Embryonic facial prominence (tissue), 1 donor: ENCODE measurements at regions not wholly inside any gene's neighbourhood (a gene's known extent, or its start where the extent isn't known, plus 50 kb on each side); places are given as distances from the start of the nearest gene placed in this dataset.
"Not testable (repeated sequence)": the region's sequence is repeated elsewhere in the genome, so short reads cannot be mapped to it uniquely, and the experiment has no call there.

Experiments
- DNase-seq: peaks from one replicate; pipeline ENCODE4 v3.0.0-alpha.2; 2016; ENCODE audit errors: extremely low spot score

DNA sequence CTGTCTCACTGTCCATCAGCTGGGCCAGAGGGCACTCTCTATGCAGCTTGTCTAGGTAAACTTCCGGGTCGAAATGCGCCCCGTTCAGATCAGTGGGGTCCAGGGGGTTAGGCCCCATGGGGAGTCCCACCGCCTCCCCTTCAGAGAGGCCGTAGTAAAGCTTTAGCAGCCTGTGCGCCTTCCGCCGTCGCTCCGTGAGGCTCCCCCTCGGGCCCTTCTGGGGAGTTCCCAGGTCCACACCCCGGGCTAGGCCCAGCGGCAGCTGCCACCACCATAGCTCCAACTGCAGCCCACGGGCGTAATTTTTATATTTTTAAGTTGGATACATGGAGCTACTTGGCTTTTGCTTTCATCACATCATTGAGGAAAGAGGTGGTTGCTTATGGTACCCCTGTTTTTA lies 73.7 kb upstream of the FRG2C start:
- DNase-seq: not testable (repeated sequence)

DNA sequence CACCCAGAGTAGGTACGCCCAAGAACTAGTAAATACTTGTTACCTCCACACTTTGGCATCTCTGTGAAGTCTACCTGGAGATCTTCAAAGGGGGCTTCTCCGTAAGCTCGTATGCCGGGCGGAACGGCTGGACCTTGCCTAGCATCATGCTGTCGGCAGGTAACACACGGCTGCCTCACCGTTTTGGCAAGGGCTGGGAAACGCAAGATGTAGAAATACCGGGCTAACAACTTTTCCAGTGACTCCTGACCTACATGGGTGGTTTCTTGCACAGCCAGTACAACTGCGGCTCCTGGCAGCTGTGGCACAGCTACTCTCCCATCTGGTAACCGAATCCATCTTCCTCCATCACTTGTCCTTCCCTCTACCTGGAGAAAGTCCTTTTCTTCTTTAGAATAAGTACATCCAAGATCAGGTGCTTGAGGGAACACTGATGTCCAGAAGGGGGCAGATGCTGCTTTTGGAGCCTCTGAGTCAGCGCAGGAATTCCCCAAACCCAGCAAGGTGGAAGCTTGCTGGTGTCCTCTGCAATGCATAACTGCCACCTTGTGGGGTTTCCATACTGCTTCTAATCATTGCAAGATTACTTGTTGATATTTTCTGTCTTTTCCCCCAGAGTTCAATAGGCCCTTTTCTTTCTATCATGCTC lies 59.7 kb upstream of the FRG2C start:
- not testable (repeated sequence) for DNase-seq

DNA sequence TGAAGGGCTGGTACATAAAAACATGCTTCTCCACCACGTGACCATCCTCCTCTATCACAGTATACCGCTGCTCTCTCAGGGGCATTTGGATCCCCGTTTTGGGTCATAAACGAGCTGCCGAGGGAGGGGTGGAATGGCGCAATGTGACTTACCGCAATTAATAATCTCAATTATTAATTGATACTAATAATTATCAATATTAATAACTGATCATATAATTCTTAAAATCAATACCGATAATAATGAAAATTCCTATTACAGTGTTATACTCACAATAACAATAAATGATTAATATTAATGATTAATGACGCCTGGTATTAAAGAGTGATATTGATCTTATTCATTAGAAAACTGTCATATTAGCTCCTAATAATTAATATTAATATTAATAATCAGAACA lies 56.1 kb upstream of the FRG2C start:
- not testable (repeated sequence) for DNase-seq

DNA sequence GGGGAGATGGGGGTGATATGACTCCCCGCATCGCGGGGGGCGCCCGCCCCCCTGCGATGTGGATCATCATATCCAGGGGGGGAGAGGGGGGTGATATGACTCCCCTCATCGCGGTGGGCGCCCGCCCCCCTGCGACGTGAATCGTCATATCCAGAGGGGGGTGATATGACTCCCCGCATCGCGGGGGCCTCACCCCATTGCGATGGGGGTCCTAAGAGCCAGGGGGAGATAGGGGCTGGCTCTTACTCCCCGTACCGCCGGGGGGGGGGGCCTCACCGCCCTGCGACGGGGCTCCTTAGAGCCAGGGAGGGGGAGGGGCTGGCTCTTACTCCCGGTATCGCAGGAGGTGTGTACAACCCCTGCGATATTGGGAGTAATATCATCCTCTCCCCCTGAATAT lies 54.5 kb upstream of the FRG2C start:
- not testable (repeated sequence) for DNase-seq

DNA sequence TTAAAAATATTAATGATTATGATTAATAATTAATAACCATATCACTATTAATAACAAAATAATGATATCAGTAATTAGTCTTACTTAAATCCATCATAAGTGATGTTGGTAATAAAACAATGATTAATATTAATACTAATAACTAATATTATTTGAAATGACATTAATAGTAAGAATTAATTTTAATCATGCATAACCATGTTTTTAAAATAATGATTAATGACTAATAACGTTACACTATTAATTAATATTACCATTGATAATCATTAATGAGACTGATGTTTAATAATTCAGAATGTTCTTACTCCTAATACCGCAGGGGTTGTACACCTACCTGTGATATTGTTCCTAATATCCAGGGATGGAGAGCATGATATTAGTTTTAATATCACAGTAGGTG lies 53.4 kb upstream of the FRG2C start:
- no peak for DNase-seq

DNA sequence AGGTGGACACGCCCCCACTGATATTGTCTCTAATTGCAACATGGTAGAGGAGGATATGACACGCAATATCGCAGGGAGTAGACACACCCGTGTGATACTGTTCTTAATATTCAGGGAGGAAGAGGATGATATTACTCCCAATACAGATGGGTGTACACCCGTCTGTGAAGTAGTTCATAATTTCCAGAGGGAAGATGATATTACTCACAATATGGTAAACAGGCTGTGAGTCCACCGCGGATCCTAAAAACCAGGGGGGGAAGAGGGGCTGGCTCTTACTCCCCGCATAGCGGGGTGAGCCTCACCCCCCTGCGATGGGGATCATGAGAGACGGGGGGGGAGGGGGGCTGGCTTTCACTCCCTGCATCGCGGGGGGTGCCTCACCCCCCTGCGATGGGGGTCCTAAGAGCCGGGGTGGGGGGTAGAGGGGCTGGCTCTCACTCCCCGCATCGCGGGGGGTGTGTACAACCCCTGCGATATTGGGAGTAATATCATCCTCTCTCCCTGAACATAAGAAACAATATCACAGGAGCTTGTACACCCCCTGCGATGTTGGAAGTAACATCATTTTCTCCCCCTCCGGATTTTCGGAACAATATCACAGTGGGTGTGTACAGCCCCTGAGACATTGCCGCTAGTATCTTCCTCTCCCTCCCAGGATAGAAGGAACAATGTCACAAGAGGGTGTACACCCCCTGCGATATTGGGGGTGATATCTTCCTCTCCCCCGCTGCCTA lies 52.2 kb upstream of the FRG2C start:
- not testable (repeated sequence) for DNase-seq
